GM19043 (cell line): ENCODE measurements at regions not wholly inside any gene's neighbourhood (a gene's known extent, or its start where the extent isn't known, plus 50 kb on each side); places are given as distances from the start of the nearest gene placed in this dataset.

Experiments used
- ATAC-seq: cut with Tn5 transposase; IDR thresholded peaks from one replicate; pipeline ENCODE4 v1.9.1; 2021; ENCODE audit warnings: low read depth; ENCODE audit not compliant: unreplicated experiment

DNA sequence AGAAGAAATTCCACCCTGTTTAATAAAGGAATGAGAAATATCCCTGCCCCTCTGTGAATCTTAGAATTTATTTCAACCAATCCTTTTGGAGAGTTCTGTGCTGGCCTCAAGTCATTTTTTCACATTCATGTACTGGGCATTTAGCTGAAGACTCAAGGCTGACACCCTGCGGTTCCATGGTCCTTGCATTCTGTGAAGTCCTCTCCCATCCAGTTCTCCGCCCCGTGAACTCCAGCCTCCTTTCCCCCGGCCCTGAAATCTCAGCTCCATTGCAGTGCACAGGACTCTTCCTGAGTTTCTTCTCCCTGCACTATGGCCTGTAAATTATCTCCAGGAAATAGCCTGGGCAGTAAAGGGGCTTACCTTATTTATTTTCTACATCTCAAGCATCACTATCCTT is 183.0 kb upstream of the KCND2 start:
- ATAC-seq: no peak

DNA sequence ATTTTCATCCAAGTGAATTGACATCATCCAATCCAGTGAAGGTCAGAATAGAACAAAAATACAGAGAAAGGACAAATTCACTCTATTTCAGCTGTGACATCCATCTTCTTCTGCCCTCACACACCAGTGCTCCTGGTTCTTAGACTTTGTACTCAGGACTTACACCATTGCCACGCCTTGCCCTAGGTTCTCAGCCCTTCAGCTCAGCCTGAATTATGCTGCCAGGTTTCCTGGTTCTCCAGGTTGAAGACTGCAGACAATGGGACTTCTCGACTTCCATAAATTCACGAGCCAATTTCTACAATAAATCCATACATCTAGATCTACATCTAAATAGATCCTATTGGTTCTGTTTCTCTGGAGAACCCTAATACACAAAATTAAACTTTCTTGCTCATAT is 181.2 kb upstream of the KCND2 start:
- no peak for ATAC-seq

DNA sequence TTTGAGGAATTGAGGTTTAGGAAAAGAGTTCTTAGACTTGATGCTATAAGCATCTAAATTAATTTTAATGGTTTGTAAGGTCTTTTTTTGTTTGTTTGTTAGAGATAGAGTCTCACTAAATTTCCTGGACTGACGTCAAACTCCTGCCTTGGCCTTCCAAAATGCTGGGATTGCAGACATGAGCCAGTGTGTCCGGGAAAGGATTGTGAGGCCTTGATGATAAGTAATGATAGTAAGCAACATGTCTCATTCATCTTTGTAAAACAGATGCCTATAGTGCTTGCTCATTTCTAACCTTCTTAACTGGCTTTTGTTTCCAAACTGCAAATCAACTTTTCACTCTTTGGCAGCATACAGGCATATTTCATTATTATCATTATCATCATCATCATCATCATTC is 176.0 kb upstream of the KCND2 start:
- ATAC-seq: no peak

DNA sequence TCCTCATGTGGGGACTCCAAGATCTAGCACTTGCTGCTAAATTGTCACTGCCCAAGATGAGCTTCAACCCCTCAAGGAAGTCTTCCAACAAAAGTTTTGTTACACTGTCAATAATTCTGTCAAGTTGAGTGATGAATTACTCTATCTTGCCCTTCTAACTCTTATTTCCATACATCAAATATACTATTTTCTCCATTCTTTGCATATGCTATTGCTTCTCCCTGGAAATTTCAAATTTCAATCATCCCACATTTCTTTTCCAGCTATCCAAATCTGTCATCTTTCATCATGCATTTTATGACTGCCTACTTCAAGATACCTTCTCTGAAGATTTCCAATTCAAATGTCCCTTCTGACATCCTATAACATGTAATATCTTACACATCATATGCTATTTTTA is 175.2 kb upstream of the KCND2 start:
- ATAC-seq: no peak

DNA sequence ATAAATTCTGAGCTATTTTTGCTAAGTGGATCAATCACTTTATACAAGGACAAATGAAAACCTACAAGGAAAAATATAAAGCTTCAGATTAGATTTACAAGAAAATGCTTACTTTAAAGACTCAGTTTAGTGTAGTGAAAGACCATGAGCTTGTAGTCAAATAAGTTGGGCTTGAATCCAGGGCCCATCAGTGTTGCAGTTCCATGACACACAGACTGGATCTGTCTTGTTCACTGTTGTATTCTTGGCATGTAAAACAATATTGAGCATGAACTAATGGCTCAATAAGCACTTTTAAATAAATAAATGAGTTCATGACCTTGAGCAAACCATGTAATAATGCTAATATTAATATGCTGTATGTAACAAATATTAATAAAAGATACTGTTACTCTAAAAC is 164.6 kb upstream of the KCND2 start:
- ATAC-seq: no peak

DNA sequence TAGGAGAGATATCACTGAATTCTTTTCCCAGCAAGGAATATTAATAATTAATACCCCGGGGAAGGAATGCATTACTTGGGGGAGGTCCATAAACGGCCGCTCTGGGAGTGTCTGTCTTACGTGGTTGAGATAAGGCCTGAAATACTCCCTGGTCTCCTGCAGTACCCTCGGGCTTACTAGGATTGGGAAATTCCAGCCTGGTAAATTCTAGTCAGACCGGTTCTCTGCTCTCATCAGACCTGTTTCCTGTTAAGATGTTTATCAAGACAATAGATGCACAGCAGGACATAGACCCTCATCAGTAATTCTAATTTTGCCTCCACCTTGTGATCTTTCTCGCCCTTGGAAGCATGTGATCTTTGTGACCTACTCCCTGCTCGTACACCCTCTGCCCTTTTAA is 162.8 kb upstream of the KCND2 start:
- ATAC-seq: no peak

DNA sequence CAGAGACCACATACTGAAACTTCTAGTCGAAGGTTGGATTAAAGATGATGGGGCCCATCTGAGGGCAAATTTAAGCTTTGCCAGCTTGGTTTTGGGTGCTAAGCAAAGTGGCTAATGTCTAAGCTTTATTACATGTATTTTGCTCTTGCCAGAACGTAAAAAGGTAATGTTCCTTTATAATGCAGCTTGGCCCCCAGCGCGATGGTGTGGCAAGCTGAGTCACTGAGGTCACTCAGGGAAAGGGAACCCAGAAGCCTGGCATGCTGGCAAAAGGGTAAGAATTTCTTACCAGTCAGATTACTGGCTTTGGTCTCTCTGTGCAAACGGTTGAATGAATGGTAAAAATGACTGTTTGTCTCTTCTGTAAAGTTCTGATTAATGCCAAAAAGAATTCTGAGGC is 158.3 kb upstream of the KCND2 start:
- no peak for ATAC-seq

DNA sequence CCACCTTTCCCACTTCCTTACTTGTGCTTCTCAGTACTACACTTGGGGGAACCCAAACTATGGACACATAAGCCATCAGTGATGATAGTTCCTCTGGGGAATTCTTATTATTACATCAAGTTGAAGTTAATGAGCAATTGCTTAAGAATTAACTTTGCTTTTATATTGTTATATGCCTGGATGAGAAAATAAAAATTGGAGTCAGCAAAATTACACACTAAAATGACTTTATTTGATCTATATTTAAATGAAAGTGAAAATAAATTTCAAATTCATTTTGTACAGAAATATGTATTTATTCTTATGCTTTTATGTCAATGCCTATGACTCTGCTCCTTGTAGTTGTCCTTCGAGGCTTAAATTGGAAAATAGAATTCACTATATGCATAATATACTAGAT is 149.4 kb upstream of the KCND2 start:
- no peak for ATAC-seq

DNA sequence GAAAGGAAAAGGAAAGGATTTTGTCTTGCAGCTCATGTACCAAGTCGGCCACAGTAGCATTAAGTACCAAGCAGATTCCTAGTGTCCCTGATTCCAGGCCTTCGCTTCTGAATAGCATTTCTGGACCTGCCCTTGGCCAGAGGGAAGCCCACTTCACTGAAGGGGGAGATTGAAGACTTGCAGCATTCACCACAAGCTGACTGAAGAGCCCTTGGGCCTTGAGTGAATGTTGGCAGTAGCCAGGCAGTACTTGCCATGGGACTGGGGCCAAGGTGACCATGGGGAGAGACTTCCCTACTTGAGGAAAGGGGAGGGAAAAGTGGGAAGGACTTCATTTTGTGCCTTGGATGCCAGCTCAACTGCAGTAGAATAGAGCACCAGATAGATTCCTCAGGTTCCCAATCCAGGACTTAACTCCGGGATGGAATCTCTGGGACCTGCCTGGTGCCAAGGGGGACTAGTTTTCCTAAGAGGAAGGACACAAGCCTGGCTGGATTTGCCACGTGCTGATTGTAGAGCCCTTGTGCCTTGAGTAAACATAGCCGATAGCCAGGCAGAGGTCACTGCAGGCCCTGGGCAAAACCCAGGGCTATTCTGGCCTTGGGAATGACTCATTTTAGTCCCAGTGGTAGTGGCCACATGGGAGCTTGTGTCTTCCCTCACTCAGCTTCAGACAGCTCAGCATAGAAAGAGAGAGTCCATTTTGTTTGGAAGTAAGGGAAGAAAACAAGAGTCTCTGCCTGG is 141.7 kb upstream of the KCND2 start:
- no peak for ATAC-seq

DNA sequence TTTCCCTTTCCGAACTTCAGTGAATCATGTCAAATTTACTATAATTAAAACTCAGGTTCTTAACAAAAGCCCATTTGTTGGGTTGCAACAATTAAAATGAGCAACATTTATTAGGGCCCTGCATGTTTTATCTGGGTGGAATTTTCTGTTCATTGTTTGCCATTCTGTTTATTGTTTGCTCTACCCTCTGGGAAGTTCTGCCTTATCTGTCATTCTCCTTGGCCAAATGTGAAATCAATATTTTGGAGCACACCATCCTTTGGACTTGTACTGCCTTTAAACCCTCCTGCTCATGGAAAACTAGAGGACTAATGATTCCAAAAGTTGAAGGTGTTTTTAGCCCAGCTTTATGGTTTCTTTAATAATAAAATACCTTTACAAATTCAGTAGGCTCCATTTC is 134.5 kb upstream of the KCND2 start:
- no peak for ATAC-seq

DNA sequence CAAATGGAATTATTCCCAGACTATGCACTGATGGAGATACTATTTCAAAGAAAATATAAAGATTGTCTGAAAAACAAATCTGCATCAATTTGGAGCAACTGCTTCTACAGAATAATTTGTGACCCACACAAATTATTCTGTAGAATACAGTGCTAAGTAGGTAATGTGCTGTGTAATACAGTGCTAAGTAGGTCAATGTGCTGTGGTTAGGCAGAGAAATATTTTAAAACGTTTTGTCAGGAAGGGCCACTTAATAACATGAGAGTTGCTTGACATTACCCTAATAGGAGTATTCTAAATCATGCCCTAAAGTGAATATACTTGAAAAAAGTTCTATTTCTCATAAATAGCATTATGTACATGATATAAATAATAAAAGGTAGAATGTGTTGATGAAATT is 116.5 kb upstream of the KCND2 start:
- ATAC-seq: no peak

DNA sequence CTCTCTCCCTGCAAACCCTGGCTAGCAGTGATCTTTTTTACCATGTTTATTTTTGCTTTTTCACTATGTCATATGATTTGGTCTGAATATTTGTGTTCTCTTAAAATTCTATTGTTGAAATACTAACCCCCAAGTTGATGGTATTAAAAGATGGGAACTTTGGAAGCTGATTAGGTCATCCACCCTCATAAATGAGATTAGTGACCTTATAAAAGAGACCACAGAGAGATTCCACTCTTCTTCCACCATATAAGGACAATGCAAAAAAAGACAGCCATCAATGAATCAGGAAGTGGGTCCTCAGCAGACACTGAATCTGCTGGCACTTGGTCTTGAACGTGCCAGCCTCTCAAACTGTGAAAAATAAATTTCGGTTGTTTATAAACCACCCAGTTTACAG is 112.8 kb upstream of the KCND2 start:
- ATAC-seq: no peak

DNA sequence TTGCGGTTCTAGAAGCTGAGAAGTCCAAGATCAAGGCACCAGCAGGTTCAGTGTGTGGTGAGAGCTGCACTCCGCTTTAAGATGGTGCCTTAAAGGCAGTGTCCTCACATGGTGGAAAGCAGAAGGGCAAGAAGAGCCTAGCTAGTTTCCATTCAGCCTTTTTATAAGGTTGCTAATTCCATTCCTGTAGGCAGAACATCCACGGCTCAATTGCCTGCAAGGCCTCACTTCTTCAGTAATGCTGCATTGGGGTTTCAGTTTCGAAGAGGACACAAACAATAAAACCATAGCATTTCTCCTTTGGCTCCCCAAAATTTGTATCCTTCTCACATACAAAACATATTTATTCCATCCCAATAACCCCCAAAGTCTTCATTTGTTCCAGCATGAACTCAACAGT is 109.5 kb upstream of the KCND2 start:
- ATAC-seq: no peak

DNA sequence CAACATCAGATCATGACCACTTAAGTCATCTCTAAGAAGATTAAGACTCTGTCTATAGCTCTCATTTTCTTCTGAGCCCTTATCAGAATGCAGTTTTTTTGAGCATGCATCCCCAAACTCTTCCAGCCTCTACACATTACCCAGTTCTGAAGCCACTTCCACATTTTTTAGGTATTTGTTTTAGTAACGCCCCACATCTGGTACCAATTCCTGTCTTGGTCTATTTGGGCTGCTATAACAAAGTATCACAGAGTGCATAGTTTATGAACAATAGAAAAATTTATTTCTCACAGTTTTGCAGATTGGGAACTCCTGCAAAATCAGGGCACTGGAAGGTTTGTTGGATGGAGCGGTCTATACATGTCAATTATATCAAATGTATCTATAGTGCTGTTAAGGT is 107.7 kb upstream of the KCND2 start:
- no peak for ATAC-seq

DNA sequence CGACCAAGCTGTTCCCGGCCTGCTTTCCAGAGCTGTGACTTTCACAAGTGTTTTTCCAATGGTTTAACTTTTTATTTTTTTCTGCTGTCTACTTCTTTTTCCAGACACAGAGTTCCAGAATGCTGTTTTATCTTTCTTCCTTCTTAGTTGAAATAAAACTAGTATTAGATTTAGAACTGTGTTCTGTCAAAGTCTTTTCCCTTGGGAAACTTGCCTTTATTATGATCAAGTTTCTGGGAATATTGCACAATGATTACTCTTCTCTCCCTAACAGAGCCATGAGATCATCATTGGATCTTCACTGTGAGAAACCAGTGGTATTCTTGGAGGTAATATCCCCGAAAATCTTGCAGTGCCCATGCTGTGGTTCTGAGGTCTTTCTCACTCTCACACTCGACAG is 104.9 kb upstream of the KCND2 start:
- no peak for ATAC-seq

DNA sequence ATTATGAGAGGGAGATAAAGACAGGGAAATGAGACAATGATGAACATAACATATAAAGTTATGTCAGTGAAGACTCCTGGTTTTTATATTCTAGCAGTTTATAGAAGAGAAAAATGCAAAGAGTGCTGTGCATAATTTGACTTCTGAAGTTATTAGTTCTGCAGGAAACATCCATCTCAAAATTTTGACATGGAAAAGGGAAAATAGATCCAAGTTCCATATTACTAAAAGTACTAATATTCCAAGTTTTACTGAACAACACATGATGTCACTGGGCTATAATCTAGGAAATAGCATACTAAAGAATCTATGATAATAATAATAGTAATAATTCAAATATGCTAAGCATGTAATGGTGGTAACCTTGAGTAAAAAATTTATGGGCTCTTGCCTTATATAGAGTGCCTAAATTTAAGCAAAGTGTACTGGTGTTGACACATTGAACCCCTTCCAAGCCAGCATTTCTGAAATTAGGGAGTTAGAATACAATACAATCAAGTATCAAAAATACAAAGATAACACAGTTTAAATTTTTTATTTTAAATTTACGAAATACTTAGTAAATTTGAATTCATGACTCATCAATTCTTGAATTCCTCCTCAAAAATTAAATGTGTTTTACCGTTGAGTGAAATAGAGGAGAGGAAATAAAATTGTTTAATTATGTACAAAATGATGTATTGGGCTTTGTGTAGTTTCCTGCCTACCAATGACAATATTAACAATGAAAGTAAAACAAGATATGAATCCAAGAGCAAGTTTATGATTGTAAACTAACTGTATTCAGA is 102.8 kb upstream of the KCND2 start:
- ATAC-seq: no peak

DNA sequence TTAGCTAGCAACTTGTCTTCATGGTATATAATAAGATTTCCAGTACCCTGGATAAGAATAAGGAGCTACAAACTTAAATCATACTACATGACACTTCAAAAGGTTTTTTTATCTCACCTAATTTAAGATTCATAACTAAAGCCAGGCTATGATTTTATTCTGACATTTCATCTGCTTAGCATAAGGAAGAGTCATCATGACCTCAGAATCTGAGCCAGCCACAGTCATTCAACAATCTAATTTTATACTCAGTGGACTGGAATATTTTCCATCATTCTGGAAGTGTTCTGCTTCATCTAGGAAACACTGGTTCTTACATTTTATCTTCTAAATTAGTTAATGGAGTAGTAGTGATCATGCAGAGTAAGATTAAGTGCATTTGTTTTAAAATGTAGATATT is 102.1 kb upstream of the KCND2 start:
- ATAC-seq: no peak

DNA sequence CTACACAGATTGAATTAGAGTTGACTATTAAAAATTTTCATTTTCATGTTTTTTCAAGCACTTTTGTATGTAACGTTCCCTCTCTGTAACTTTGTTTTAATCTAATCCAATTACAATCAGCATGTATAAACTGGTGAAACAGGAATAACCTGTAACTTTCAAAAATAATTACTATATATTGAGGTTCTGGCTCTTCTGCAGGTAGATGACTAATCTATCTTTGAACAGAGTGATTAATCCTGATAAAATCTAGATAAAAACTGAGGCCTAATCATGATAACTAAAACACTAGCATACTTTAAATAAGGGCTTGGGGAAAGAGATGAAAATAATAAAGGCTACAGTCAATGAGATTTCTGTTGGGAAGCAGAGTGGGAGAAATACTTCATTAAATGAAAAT is 101.6 kb upstream of the KCND2 start:
- ATAC-seq: no peak

DNA sequence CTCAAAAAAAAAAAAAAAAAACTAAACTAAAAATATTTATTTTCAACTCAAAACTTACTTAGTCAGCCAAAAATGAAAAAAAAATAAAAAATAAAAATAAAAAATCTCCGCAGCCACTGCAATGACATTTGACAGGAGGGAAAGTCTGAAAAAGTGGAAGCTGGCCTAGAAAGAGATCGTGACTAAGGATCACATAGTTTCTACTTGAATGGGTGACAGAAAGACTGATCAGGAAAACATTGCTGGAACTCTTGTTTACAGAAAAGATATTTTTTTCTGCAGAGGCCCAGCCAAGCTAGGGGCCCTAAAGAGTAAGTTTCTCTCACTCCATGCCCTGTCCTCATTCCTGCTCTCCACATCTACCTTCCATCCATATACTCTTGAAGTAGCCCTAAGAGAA is 92.8 kb upstream of the KCND2 start:
- ATAC-seq: no peak

DNA sequence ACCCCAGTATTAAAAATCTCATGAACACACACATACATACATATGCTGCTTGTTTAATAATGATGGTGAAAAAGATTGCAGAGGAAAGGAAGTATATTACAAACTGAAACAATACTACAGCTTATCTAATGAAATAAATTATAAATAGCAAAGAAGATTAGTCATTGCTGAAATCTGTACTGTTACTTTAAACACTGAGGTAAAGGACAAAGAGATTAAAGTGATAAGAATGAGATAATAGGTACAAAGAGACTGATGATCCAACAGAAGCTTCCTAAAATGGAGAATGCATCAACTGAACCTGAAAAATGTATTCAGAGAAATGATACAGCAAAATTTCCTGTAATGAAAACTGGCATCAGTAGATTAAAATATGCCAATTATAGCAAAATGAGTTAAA is 91.5 kb upstream of the KCND2 start:
- no peak for ATAC-seq

DNA sequence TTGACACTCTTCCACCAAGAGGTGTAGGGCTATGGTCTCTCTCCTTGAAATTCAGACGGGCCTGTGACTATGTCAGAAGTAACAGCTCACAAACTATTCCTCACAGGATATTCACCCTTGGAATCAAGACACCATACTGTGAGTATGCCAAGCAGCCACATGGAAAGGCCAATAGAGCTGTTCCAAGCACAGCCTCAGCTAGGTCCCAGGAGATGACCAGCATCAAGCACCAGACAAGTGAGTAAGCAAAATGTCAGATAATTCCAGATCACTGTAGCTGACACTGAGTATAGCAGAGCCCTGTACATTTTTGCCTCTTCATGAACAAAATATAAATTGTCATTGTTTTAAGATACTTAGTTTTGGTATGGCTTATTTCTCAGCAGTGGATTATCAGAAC is 88.1 kb upstream of the KCND2 start:
- no peak for ATAC-seq

DNA sequence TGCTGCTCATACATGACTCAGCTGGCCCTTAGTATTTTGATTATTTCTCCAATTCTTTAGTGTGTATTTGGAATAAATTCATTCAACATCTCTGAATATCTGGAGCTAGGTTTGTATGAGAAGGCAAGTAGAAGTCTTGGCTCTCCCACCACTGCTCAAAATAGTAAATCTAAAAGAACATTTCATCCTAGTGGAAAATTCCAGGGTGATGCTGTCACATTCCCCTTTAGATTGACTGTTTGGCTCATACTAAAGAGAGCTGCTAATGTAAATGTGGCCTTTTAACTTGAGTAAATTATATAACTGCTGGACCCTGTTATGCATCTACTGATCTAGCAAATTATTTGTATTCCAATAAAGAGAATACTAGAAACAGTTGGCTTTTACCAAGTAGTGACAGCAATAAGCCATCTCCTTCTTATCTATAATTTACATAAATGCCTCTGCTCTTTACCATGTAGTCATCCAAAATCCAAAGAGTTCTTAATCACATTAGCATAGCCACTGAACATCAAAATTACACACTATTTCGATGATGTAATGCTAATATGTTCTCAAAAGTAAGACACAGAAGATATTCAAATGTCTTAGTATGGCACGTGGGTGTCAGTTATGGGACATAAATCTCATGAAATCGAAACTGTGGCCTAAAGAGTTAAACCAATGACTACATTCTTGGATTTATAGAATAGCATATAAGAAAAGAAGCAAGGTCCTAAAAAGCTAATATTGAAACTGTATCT is 86.9 kb upstream of the KCND2 start:
- no peak for ATAC-seq
